K562 (cell line): ENCODE measurements at regions not wholly inside any gene's neighbourhood (a gene's known extent, or its start where the extent isn't known, plus 50 kb on each side); places are given as distances from the start of the nearest gene placed in this dataset.

ENCODE experiments used
- ATAC-seq: fragments of 200-7000 bp; cut with Tn5 transposase; 3 replicates; pipeline ENCODE4 v1.9.1; 2020; ENCODE audit warnings: moderate library complexity
- BruUV-seq: library from RNA; stranded (reverse); fragments of 400-500 nt; replicated peaks from 2 replicates; lab custom pipeline; 2021; lab: Mats Ljungman, UMichigan
- CTCF ChIA-PET: fragments of 300-600 bp; formaldehyde crosslinking; extraction: SDS; loops from one replicate; lab custom pipeline; 2021; ENCODE audit warnings: low intra/inter-chr PET ratio; lab: Yijun Ruan, JAX
- POLR2A ChIA-PET: fragments of 300-600, 350-650 bp; sonication (Branson Sonifier 250); formaldehyde crosslinking; extraction: SDS; loops from one replicate; lab custom pipeline; 2021; ENCODE audit warnings: antibody characterized with exemption, inconsistent platforms; lab: Yijun Ruan, JAX
- DNase-seq, 4 experiments: peaks; one replicate each; pipeline versions ENCODE4 v3.0.0 to v3.0.0-alpha.2; 2011 to 2018; ENCODE audit warnings: low spot score in 3 of 4, mixed read lengths in 3 of 4; ENCODE audit errors: extremely low read depth in 1 of 4
- FAIRE-seq: peaks from 2 replicates; lab custom pipeline; 2011; peaks lifted over from hg19 to GRCh38; lab: Jason Lieb, UNC
- H2AFZ ChIP-seq: 2 replicates; pipeline ENCODE4 v1.6.0; 2011; ENCODE audit warnings: low read depth, low read length, control low read depth, inconsistent platforms
- H3K27ac ChIP-seq: fragments of 200-600 bp; 3 replicates; pipeline ENCODE4 v1.8.0; 2011; ENCODE audit warnings: low read depth, mild to moderate bottlenecking, control low read depth, inconsistent platforms, low read length, moderate library complexity, mixed read lengths; ENCODE audit errors: extremely low read depth
- H3K27me3 ChIP-seq, 2 experiments: fragments of 300-600 bp in 1 of 2; 2 replicates in 1 of 2; 3 replicates in 1 of 2; pipeline versions ENCODE4 v1.6.0 to v1.8.0; 2011; ENCODE audit warnings: inconsistent platforms in 2 of 2, low read length in 2 of 2, mild to moderate bottlenecking in 1 of 2, mixed read lengths in 1 of 2, moderate library complexity in 1 of 2; ENCODE audit not compliant: control insufficient read depth in 2 of 2, insufficient read depth in 2 of 2
- H3K36me3 ChIP-seq: fragments of 300-600 bp; 3 replicates; pipeline ENCODE4 v1.8.0; 2011; ENCODE audit warnings: mild to moderate bottlenecking, low read length, inconsistent platforms; ENCODE audit not compliant: control insufficient read depth, insufficient read depth
- H3K4me1 ChIP-seq, 2 experiments: fragments of 200-600 bp in 1 of 2; replicated peaks in 1 of 2; 2 replicates in 1 of 2; 3 replicates in 1 of 2; pipeline versions ENCODE4 v1.5.1 to v1.8.0; 2011; ENCODE audit warnings: inconsistent platforms in 2 of 2, low read length in 2 of 2, mild to moderate bottlenecking in 1 of 2, mixed read lengths in 1 of 2, moderate library complexity in 1 of 2; ENCODE audit not compliant: control insufficient read depth in 2 of 2, insufficient read depth in 2 of 2
- H3K4me2 ChIP-seq: 2 replicates; pipeline ENCODE4 v1.6.1; 2011; ENCODE audit warnings: low read length, control low read depth, inconsistent platforms, mixed read lengths; ENCODE audit not compliant: insufficient read depth
- H3K4me3 ChIP-seq: fragments of 200-600 bp; sonication (generic), shearing (Covaris generic); 2 replicates; pipeline ENCODE4 v1.5.1; 2016; ENCODE audit warnings: control low read depth, inconsistent platforms
- H3K79me2 ChIP-seq: fragments of 200-600 bp; 3 replicates; pipeline ENCODE4 v1.8.0; 2011; ENCODE audit warnings: low read length, inconsistent platforms; ENCODE audit not compliant: control insufficient read depth, insufficient read depth
- H3K9ac ChIP-seq, 2 experiments: 2 replicates each; pipeline versions ENCODE4 v1.6.0 to v1.6.1; 2011; ENCODE audit warnings: low read depth in 2 of 2, low read length in 2 of 2, control low read depth in 1 of 2, inconsistent platforms in 1 of 2, mild to moderate bottlenecking in 1 of 2, mixed read lengths in 1 of 2; ENCODE audit not compliant: insufficient read depth in 1 of 2
- H3K9me1 ChIP-seq: one replicate; pipeline ENCODE4 v1.6.0; 2011; ENCODE audit warnings: inconsistent platforms, mild to moderate bottlenecking, low read length, moderate library complexity; ENCODE audit not compliant: control insufficient read depth, insufficient read depth
- H3K9me3 ChIP-seq: replicated peaks from 2 replicates; pipeline ENCODE4 v1.5.1; 2011; ENCODE audit warnings: low read depth, low read length, inconsistent platforms; ENCODE audit not compliant: control insufficient read depth, insufficient read depth
- H4K20me1 ChIP-seq: replicated peaks from 2 replicates; pipeline ENCODE4 v1.6.1; 2011; ENCODE audit warnings: low read length, inconsistent platforms, mixed read lengths; ENCODE audit not compliant: control insufficient read depth, insufficient read depth
- DMBX1 ChIP-seq: fragments of 250-450 bp; sonication (Bioruptor Pico); IDR thresholded peaks from 2 replicates; pipeline ENCODE4 v1.8.0; 2022; ENCODE audit warnings: inconsistent platforms, mild to moderate bottlenecking, moderate library complexity, borderline replicate concordance
- DNMT1 ChIP-seq: fragments of 450-650 bp; IDR thresholded peaks from 2 replicates; pipeline ENCODE4 v1.6.1; 2016; ENCODE audit warnings: antibody characterized with exemption, mild to moderate bottlenecking
- GABPA ChIP-seq: fragments of 200-800 bp; sonication (Bioruptor generic); conservative IDR thresholded peaks from 2 replicates; pipeline ENCODE4 v1.6.1; 2016; ENCODE audit warnings: low read depth, missing genetic modification characterization, missing compliant biosample characterization
- HES1 ChIP-seq: fragments of 450-650 bp; IDR thresholded peaks from 2 replicates; pipeline ENCODE4 v1.6.1; 2016; ENCODE audit warnings: low read depth, mild to moderate bottlenecking, moderate library complexity
- HMG20A ChIP-seq: fragments of 450-650 bp; formaldehyde crosslinking; conservative IDR thresholded peaks from 2 replicates; pipeline ENCODE4 v1.4.0; 2020; ENCODE audit warnings: mild to moderate bottlenecking, mixed read lengths
- KAT2B ChIP-seq: IDR thresholded peaks from one replicate; pipeline ENCODE4 v1.6.1; 2012; ENCODE audit warnings: low read depth, mild to moderate bottlenecking, control low read depth, inconsistent platforms, low read length, moderate library complexity
- NCOA1 ChIP-seq: fragments of 450-650 bp; IDR thresholded peaks from 2 replicates; pipeline ENCODE4 v1.6.1; 2016; ENCODE audit warnings: low read depth
- NFIX ChIP-seq: fragments of 250-450 bp; sonication (Bioruptor Pico); IDR thresholded peaks from 2 replicates; pipeline ENCODE4 v1.4.0; 2020; ENCODE audit warnings: low read depth, mild to moderate bottlenecking, moderate library complexity
- RAD51 ChIP-seq: fragments of 450-650 bp; IDR thresholded peaks from 2 replicates; pipeline ENCODE4 v1.7.1; 2016; ENCODE audit warnings: low read depth, mild to moderate bottlenecking, borderline replicate concordance
- VEZF1 ChIP-seq: fragments of 200-800 bp; sonication (Bioruptor generic); IDR thresholded peaks from 2 replicates; pipeline ENCODE4 v1.6.1; 2017; ENCODE audit warnings: missing genetic modification characterization, missing compliant biosample characterization
- ZNF57 ChIP-seq: fragments of 450-650 bp; formaldehyde crosslinking; IDR thresholded peaks from 2 replicates; pipeline ENCODE4 v1.4.0; 2020; ENCODE audit warnings: mild to moderate bottlenecking, moderate library complexity
- WGBS: fragments of 100-300 bp; shearing (Covaris generic); methylation state at CpG from one replicate; pipeline ENCODE4 v1.1.6; 2016; ENCODE audit warnings: low coverage, mixed read lengths; ENCODE audit not compliant: insufficient coverage; ENCODE audit errors: missing lambda C conversion rate; 5-methylcytosine and 5-hydroxymethylcytosine counted together
- in situ Hi-C: fragments of 300-500 bp; cut with MboI; formaldehyde crosslinking; loops from 4 replicates; pipeline ENCODE4 v1.15.0; 2018; ENCODE audit warnings: inconsistent platforms, mixed read lengths
- intact Hi-C: fragments of 100-400 bp; cut with micrococcal nuclease; formaldehyde crosslinking; loops from 2 replicates; pipeline ENCODE4 v1.14.2; 2022
- TF ChIP-seq, protein P1 (sequence below): IDR thresholded peaks from 3 replicates; pipeline ENCODE4 v1.6.1; 2011; ENCODE audit warnings: borderline replicate concordance, mild to moderate bottlenecking, moderate library complexity; ENCODE audit not compliant: insufficient read length; ENCODE audit errors: extremely low read depth
- TF ChIP-seq, protein P2 (sequence below): fragments of 250-450 bp; sonication (Bioruptor Pico); IDR thresholded peaks from 2 replicates; pipeline ENCODE4 v1.4.0; 2020; ENCODE audit warnings: mild to moderate bottlenecking, moderate library complexity

DNA sequence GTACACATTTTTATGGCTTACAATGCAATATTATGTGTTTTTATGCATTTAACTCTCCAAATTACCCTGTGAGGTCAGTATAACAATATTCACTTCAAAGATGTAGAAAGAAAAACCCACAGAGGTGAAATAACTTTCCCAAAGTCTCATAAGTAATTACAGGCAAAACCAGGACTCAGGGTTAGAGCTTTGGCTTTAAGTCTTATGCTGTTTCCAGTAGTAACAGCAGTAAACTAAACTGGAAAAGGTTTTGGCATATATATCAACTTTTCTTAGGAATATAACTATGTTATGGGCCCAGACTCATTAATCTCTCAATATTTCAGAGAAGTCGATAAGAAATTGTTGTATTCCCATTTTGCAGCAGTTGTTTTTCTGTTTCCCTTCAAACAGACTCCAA, 206.3 kb upstream of the KCNMB2 start:
- intact Hi-C loops: loop anchor here (10.0 kb wide), 2 partner anchors 245 to 1815 kb away; no protein-coding TSS in a partner anchor
- H3K9me1 ChIP-seq: no peaks in the 10 kb centered on the region
- TF ChIP-seq, protein P1, sequence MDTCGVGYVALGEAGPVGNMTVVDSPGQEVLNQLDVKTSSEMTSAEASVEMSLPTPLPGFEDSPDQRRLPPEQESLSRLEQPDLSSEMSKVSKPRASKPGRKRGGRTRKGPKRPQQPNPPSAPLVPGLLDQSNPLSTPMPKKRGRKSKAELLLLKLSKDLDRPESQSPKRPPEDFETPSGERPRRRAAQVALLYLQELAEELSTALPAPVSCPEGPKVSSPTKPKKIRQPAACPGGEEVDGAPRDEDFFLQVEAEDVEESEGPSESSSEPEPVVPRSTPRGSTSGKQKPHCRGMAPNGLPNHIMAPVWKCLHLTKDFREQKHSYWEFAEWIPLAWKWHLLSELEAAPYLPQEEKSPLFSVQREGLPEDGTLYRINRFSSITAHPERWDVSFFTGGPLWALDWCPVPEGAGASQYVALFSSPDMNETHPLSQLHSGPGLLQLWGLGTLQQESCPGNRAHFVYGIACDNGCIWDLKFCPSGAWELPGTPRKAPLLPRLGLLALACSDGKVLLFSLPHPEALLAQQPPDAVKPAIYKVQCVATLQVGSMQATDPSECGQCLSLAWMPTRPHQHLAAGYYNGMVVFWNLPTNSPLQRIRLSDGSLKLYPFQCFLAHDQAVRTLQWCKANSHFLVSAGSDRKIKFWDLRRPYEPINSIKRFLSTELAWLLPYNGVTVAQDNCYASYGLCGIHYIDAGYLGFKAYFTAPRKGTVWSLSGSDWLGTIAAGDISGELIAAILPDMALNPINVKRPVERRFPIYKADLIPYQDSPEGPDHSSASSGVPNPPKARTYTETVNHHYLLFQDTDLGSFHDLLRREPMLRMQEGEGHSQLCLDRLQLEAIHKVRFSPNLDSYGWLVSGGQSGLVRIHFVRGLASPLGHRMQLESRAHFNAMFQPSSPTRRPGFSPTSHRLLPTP: no peak
- TF ChIP-seq GABPA (tag) (no peak), NFIX (CRISPR knock-in tag) (no peak), NCOA1 (no peak), VEZF1 (CRISPR knock-in tag) (no peak), KAT2B (no peak), HES1 (no peak), HMG20A (CRISPR knock-in tag) (no peak), ZNF57 (CRISPR knock-in tag) (no peak), RAD51 (no peak), DMBX1 (CRISPR knock-in tag) (no peak), DNMT1 (no peak)
- TF ChIP-seq, protein P2, sequence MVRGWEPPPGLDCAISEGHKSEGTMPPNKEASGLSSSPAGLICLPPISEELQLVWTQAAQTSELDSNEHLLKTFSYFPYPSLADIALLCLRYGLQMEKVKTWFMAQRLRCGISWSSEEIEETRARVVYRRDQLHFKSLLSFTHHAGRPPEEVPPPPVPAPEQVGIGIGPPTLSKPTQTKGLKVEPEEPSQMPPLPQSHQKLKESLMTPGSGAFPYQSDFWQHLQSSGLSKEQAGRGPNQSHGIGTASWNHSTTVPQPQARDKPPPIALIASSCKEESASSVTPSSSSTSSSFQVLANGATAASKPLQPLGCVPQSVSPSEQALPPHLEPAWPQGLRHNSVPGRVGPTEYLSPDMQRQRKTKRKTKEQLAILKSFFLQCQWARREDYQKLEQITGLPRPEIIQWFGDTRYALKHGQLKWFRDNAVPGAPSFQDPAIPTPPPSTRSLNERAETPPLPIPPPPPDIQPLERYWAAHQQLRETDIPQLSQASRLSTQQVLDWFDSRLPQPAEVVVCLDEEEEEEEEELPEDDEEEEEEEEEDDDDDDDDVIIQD (CRISPR knock-in tag): no peak
- no peak for ATAC-seq
- DNase-seq: no peak
- no peak overlapping the region for H2AFZ ChIP-seq
- H3K36me3 ChIP-seq: no peaks in the 10 kb centered on the region
- no TSS peak for BruUV-seq
- no peak overlapping the region for H3K27ac ChIP-seq
- in situ Hi-C loops: no loop called here
- FAIRE-seq: no peak
- no peak overlapping the region for H3K4me2 ChIP-seq
- H3K79me2 ChIP-seq: no peaks in the 10 kb centered on the region
- no peaks in the 10 kb centered on the region for H4K20me1 ChIP-seq
- WGBS: 6% methylated on average over 1 of the region's 1 CpG
- H3K4me3 ChIP-seq: no peak overlapping the region
- H3K9me3 ChIP-seq: no peaks in the 10 kb centered on the region
- no peaks in the 10 kb centered on the region; a peak in 1 of 5 replicates for H3K4me1 ChIP-seq
- no peak overlapping the region for H3K9ac ChIP-seq
- ChIA-PET POLR2A (no interaction called here), CTCF (no interaction called here)
- no peaks in the 10 kb centered on the region for H3K27me3 ChIP-seq
